Vagina (tissue), 2 donors: ENCODE measurements at regions not wholly inside any gene's neighbourhood (a gene's known extent, or its start where the extent isn't known, plus 50 kb on each side); places are given as distances from the start of the nearest gene placed in this dataset.

ENCODE experiments used
- CTCF ChIP-seq, 3 experiments: fragments of 450-650 bp in 2 of 3; fragments of 200-600 bp in 1 of 3; sonication (generic) in 1 of 3; IDR thresholded peaks; one replicate each; pipeline ENCODE4 v1.5.1; 2017 to 2019; ENCODE audit warnings: antibody characterized with exemption in 3 of 3, mild to moderate bottlenecking in 2 of 3, moderate library complexity in 2 of 3
- POLR2A ChIP-seq, 2 donors: fragments of 450-650 bp; IDR thresholded peaks; one replicate each; pipeline ENCODE4 v1.6.1; 2017; ENCODE audit warnings: antibody characterized with exemption in 2 of 2, mild to moderate bottlenecking in 2 of 2, moderate library complexity in 2 of 2
- POLR2AphosphoS5 ChIP-seq, 2 donors: sonication (generic); formaldehyde crosslinking; IDR thresholded peaks; one replicate each; pipeline ENCODE4 v1.9.0; 2017; ENCODE audit warnings: antibody characterized with exemption in 2 of 2, mild to moderate bottlenecking in 2 of 2, low read depth in 1 of 2; ENCODE audit not compliant: insufficient read depth in 1 of 2

- TF ChIP-seq POLR2AphosphoS5 (IDR thresholded peaks at IDR 0.05; ENCODE audit: insufficient read depth in 1 of 2, low read depth in 1 of 2) (no peak), POLR2A (IDR thresholded peaks at IDR 0.05) (no peak), CTCF (IDR thresholded peaks at IDR 0.05) (no peak)
These were observed 775.9 kb downstream of the CENPC start for GRCh38 chr4:66769441-66769840.
